GM18861 (cell line): ENCODE measurements at regions not wholly inside any gene's neighbourhood (a gene's known extent, or its start where the extent isn't known, plus 50 kb on each side); places are given as distances from the start of the nearest gene placed in this dataset.
"Not testable (repeated sequence)": the region's sequence is repeated elsewhere in the genome, so short reads cannot be mapped to it uniquely, and the experiment has no call there.

Experiments
- ATAC-seq: cut with Tn5 transposase; IDR thresholded peaks from one replicate; pipeline ENCODE4 v1.9.1; 2021; ENCODE audit not compliant: unreplicated experiment

- ATAC-seq: no peak
Observed at GRCh38 chr6:106885679-106886078, 88.8 kb downstream of the CD24 start.

- no peak for ATAC-seq
Observed at GRCh38 chr6:106884576-106884975, 90.0 kb downstream of the CD24 start.

GRCh38 chr6:106883808-106884262 lies 90.7 kb downstream of the CD24 start:
- no peak for ATAC-seq

- no peak for ATAC-seq
Observed at GRCh38 chr6:106882601-106883518, 91.7 kb downstream of the CD24 start.

- no peak for ATAC-seq
Observed at GRCh38 chr6:106882138-106882537, 92.4 kb downstream of the CD24 start.

- no peak for ATAC-seq
Observed at GRCh38 chr6:106880952-106881351, 93.6 kb downstream of the CD24 start.

- no peak for ATAC-seq
Observed at GRCh38 chr6:106875782-106876321, 98.7 kb downstream of the CD24 start.

GRCh38 chr6:106874481-106874880 lies 100.0 kb downstream of the CD24 start:
- ATAC-seq: no peak

- no peak for ATAC-seq
Observed at GRCh38 chr6:106872049-106872448, 102.5 kb downstream of the CD24 start.

GRCh38 chr6:106870824-106871717 lies 103.5 kb downstream of the CD24 start:
- no peak for ATAC-seq

- ATAC-seq: no peak
Observed at GRCh38 chr6:106870069-106870468, 104.5 kb downstream of the CD24 start.

- no peak for ATAC-seq
Observed at GRCh38 chr6:106869203-106869602, 105.3 kb downstream of the CD24 start.

- ATAC-seq: no peak
Observed at GRCh38 chr6:106866875-106867658, 107.5 kb downstream of the CD24 start.

GRCh38 chr6:106862858-106863257 lies 111.7 kb downstream of the CD24 start:
- ATAC-seq: no peak

GRCh38 chr6:106860940-106861339 lies 113.6 kb downstream of the CD24 start:
- ATAC-seq: no peak

GRCh38 chr6:106858653-106859092 lies 115.9 kb downstream of the CD24 start:
- no peak for ATAC-seq

GRCh38 chr6:106857771-106858652 lies 116.5 kb downstream of the CD24 start:
- no peak for ATAC-seq

- ATAC-seq: not testable (repeated sequence)
Observed at GRCh38 chr6:106857310-106857709, 117.2 kb downstream of the CD24 start.

- no peak for ATAC-seq
Observed at GRCh38 chr6:106856227-106856874, 118.2 kb downstream of the CD24 start.
